ENCODE measurements at regions not wholly inside any gene's neighbourhood (a gene's known extent, or its start where the extent isn't known, plus 50 kb on each side); places are given as distances from the start of the nearest gene placed in this dataset.

- TF ChIP-seq MYC (CRISPR knock-in tag; IDR thresholded peaks at IDR 0.05; ENCODE audit: borderline replicate concordance) (no peak), ZNF550 (CRISPR knock-in tag; IDR thresholded peaks at IDR 0.05; ENCODE audit: borderline replicate concordance) (no peak), ATF7 (IDR thresholded peaks at IDR 0.05) (no peak), ATF7 (CRISPR knock-in tag; IDR thresholded peaks at IDR 0.05) (no peak), CCAR2 (optimal IDR thresholded peaks at IDR 0.05; ENCODE audit: low read depth, low read length) (no peak), NFYB (CRISPR knock-in tag; IDR thresholded peaks at IDR 0.05) (no peak), ZNF136 (CRISPR knock-in tag; IDR thresholded peaks at IDR 0.05; ENCODE audit: low read depth) (no peak), ZNF543 (CRISPR knock-in tag; IDR thresholded peaks at IDR 0.05) (no peak), CREB1 (IDR thresholded peaks at IDR 0.05) (no peak), CREB1 (CRISPR knock-in tag; IDR thresholded peaks at IDR 0.05) (no peak), ZBTB39 (CRISPR knock-in tag; IDR thresholded peaks at IDR 0.05) (no peak), ZNF431 (CRISPR knock-in tag; IDR thresholded peaks at IDR 0.05; ENCODE audit: borderline replicate concordance, low read depth) (no peak), HNF1B (CRISPR knock-in tag; IDR thresholded peaks at IDR 0.05) (no peak), AFF4 (CRISPR knock-in tag; IDR thresholded peaks at IDR 0.05) (no peak), MXD3 (CRISPR knock-in tag; IDR thresholded peaks at IDR 0.05) (no peak), ZBED4 (CRISPR knock-in tag; IDR thresholded peaks at IDR 0.05; ENCODE audit: borderline replicate concordance) (peak; percentile 42; the same call in 1 of the 2 replicates), GABPB1 (CRISPR knock-in tag; IDR thresholded peaks at IDR 0.05) (no peak), NFKBIZ (CRISPR knock-in tag; IDR thresholded peaks at IDR 0.05) (no peak)
These were observed 148.6 kb upstream of the MAN1A1 start (continued) for GRCh38 chr6:119497988-119498727.
